ENCODE measurements at regions not wholly inside any gene's neighbourhood (a gene's known extent, or its start where the extent isn't known, plus 50 kb on each side); places are given as distances from the start of the nearest gene placed in this dataset.

GRCh38 chr6:132219901-132220300 lies 181.4 kb downstream of the MOXD1 start:
- Histone ChIP-seq H3K4me1 (ENCODE audit: control insufficient read depth in 1 of 2, low read depth in 2 of 2) (peaks cover 4% of the 10 kb centered on the region in 2 donors), H3K27ac (no peak overlapping the region), H3K27me3 (replicated peaks; ENCODE audit: insufficient read depth) (no peaks in the 10 kb centered on the region), H3K9me3 (no peaks in the 10 kb centered on the region), H3K4me3 (no peak overlapping the region), H3K36me3 (no peaks in the 10 kb centered on the region)
- DNase-seq (ENCODE audit: low spot score), result no peak
- no peak for TF ChIP-seq CTCF (IDR thresholded peaks at IDR 0.05)
- no peak for ATAC-seq (ENCODE audit: insufficient number of reproducible peaks, low FRiP score, low read depth)

GRCh38 chr6:132218059-132218696 lies 183.1 kb downstream of the MOXD1 start:
- peak; percentile 57 for ATAC-seq (ENCODE audit: insufficient number of reproducible peaks, low FRiP score, low read depth)
- TF ChIP-seq CTCF (IDR thresholded peaks at IDR 0.05), result peak; percentile 62
- H3K36me3 ChIP-seq, result no peaks in the 10 kb centered on the region

GRCh38 chr6:132215805-132216204 lies 185.5 kb downstream of the MOXD1 start:
- H3K4me1 ChIP-seq (ENCODE audit: control insufficient read depth in 1 of 2, low read depth in 2 of 2), result peaks cover 4% of the 10 kb centered on the region in 2 donors
- DNase-seq (ENCODE audit: low spot score) (no peak), ATAC-seq (ENCODE audit: insufficient number of reproducible peaks, low FRiP score, low read depth) (no peak)
- H3K4me3 ChIP-seq, result no peak overlapping the region
- no peak overlapping the region for H3K27ac ChIP-seq
- TF ChIP-seq CTCF (IDR thresholded peaks at IDR 0.05), result no peak
- no peaks in the 10 kb centered on the region for H3K9me3 ChIP-seq
- no peaks in the 10 kb centered on the region for H3K36me3 ChIP-seq
- H3K27me3 ChIP-seq (replicated peaks; ENCODE audit: insufficient read depth), result no peaks in the 10 kb centered on the region

More at GRCh38 chr6:132218059-132218696, 183.1 kb downstream of the MOXD1 start:
- H3K4me1 ChIP-seq (ENCODE audit: control insufficient read depth in 1 of 2, low read depth in 2 of 2), result peaks cover 4% of the 10 kb centered on the region in 2 donors
- H3K27me3 ChIP-seq (replicated peaks; ENCODE audit: insufficient read depth), result no peaks in the 10 kb centered on the region
- no peak overlapping the region for H3K4me3 ChIP-seq
- H3K9me3 ChIP-seq, result no peaks in the 10 kb centered on the region
- no peak for DNase-seq (ENCODE audit: low spot score)
- no peak overlapping the region for H3K27ac ChIP-seq

GRCh38 chr6:132214716-132215115 lies 186.6 kb downstream of the MOXD1 start:
- Histone ChIP-seq H3K27me3 (replicated peaks; ENCODE audit: insufficient read depth) (no peaks in the 10 kb centered on the region), H3K36me3 (no peaks in the 10 kb centered on the region), H3K9me3 (no peaks in the 10 kb centered on the region), H3K4me3 (no peak overlapping the region), H3K4me1 (ENCODE audit: control insufficient read depth in 1 of 2, low read depth in 2 of 2) (peaks cover 4% of the 10 kb centered on the region in 2 donors), H3K27ac (no peak overlapping the region)
- DNase-seq (ENCODE audit: low spot score) (no peak), ATAC-seq (ENCODE audit: insufficient number of reproducible peaks, low FRiP score, low read depth) (no peak)
- no peak for TF ChIP-seq CTCF (IDR thresholded peaks at IDR 0.05)

- Histone ChIP-seq H3K36me3 (no peaks in the 10 kb centered on the region), H3K4me1 (ENCODE audit: control insufficient read depth in 1 of 2, low read depth in 2 of 2) (peaks cover 4% of the 10 kb centered on the region in 2 donors), H3K9me3 (no peaks in the 10 kb centered on the region), H3K4me3 (no peak overlapping the region), H3K27ac (no peak overlapping the region), H3K27me3 (replicated peaks; ENCODE audit: insufficient read depth) (no peaks in the 10 kb centered on the region)
- ATAC-seq (ENCODE audit: insufficient number of reproducible peaks, low FRiP score, low read depth) (no peak), DNase-seq (ENCODE audit: low spot score) (no peak)
- TF ChIP-seq CTCF (IDR thresholded peaks at IDR 0.05), result no peak
Measured at GRCh38 chr6:132213732-132214131, 187.5 kb downstream of the MOXD1 start.

Data from thoracic aorta (tissue), 2 donors.